ENCODE measurements at regions not wholly inside any gene's neighbourhood (a gene's known extent, or its start where the extent isn't known, plus 50 kb on each side); places are given as distances from the start of the nearest gene placed in this dataset.
"Not testable (repeated sequence)": the region's sequence is repeated elsewhere in the genome, so short reads cannot be mapped to it uniquely, and the experiment has no call there.

DNA sequence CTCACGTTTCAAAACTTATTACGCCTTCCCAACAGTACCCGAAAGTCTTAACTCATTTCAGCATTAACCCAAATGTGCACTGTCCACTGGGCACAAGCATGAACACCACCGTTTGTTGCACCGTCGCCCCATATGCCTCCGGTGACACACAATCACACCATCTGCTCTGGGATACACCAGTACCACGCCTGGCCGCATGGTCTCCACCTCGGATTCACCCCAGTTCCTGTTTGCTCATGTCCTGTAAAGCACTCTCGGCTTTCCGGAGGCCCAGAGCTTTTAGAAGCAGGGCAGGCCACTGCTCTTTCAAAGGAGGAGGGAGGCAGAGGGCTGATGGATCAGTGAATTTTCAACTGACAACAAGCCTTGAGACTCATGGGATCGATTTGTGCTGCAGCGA is 1570.0 kb upstream of the DEFB115 start:
- no peak for DNase-seq (ENCODE audit: low read depth in 2 of 2)

DNA sequence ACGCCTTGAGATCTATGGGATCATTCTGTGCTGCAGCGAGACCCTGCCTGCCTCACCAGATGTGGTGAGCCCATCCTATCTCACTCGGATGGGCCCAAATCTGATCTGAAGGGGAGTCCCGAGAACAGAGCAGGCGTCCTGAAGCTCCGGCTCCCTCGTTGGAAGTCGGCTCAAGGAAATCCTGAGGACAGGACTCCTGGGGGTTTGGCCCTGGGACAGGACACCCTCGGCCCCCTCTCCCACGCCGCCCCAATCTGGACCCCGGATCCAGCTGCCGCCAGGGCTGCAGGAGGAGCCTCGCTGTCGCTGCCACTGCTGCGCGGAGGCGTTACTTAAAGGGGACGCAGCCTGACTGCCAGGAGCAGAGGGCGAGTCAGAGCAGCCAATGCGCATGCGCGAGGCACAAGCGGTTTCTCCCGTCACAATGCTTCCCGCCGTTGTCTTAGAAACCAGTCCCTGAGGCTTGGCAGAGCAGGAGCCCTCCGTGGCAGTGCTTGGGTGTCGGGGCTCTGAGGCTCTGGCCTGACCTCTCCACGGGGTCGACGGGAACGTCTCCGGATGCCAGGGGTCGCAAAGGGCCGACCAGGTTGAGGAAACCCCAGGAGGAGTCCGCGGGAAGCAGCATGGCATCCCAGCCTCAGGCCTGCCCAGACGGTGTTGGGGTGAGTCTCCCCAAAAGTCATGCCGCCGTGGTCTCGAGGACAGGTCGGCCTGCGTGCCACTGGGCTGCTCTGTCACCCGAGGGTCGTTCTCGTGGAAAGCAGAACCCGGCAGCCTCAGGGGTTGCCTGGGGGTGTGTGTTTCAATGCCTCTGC is 1567.8 kb upstream of the DEFB115 start:
- no peak for DNase-seq (ENCODE audit: low read depth in 2 of 2)

DNA sequence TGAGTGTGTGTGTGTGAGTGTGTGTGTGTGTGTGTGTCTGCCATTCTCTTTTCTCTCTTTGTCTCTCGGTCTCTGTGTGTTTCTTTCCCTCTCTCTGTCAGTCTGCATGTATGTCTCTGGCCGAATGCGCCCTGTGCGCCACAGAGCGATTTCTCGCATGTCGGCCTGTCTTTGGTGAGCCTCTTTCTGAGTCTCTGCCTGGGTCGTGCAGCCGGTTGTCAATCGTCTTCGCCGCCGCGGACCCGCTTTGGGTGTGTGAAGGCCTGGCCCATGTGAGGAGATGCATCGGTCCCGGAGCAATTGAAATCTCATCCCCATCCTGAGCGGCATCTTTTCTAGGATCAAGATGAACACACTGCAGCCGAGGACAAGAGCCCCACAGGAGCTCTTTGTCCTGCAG is 1567.2 kb upstream of the DEFB115 start:
- no peak for DNase-seq (ENCODE audit: low read depth in 2 of 2)

DNA sequence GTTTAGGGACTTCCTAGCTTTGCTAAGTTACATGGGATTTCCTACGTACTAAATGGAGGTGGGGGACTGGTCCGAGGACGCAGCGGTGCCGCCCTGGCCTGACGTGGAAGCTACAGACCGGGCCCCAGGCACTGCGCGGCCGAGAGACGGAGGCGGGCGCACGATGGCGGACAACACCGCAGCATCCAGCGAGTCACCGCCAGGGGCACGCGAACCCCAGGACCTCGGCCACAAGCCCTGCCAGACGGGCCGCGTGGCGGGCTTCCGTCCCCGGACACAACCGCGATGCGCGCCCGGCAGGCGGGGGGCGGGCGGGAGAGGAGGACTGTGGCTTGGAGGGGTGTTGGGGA is 1516.9 kb upstream of the DEFB115 start:
- no peak for DNase-seq (ENCODE audit: low read depth in 2 of 2)

GRCh38 chr20:29740951-29741593 is 1516.4 kb upstream of the DEFB115 start:
- no peak for DNase-seq (ENCODE audit: low read depth in 2 of 2)

DNA sequence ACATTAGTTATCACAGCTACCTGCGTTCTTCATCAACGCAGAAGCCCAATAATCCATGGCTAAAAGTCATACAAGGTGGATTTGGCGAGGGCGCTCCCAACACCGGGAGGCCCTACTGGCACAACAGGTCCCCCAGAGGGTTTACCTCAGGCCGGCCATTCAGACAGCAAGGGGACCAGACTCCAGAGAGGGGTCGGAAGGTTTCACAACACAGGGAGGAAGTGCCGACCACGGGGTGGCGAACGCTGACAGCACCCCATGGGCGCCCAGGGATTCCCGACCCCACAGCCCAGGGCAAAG is 1515.9 kb upstream of the DEFB115 start:
- DNase-seq (ENCODE audit: low read depth in 2 of 2) = no peak

DNA sequence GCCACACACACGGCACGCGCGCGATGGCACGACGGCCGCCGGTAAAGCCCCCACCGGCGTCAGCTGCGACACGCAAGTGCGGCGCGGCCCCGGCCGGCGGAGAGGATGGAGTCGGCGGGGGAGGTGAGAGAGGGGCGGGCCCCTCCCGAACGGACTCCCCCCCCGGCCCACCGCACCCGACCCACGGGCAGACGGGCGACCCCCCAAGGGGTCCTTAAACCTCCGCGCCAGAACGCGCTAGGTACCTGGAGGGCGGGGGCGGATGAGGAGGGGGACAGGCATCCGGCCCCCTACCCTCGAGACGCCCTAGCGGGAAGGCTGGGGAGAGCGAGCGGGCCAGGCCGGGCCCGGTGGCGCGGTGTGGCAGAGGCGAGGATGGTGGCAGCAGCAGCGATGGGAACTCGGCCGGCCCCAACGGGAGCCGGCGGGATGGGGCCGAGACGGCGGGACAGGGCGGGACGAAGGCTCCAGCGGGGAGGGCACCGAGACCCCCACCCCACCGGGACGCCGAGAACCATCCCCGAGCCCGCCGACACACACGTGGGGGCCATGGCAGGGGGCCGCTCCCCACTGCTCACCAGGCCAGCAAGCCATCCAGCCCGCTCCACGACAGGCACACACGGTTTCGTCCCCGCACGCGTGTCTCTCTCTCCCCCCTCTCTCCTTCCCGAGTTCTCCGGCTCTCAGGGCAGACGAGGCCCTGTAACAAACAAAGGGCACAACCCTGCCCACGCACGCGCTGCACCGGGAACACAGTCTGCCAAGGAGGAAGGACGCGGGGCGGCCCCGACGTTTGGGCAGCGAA is 1515.4 kb upstream of the DEFB115 start:
- DNase-seq (ENCODE audit: low read depth in 2 of 2) = no peak

GRCh38 chr20:29742699-29743100 is 1514.8 kb upstream of the DEFB115 start:
- DNase-seq (ENCODE audit: low read depth in 2 of 2) = no peak

GRCh38 chr20:29743101-29743931 is 1514.1 kb upstream of the DEFB115 start:
- no peak for DNase-seq (ENCODE audit: low read depth in 2 of 2)

GRCh38 chr20:29744071-29744470 is 1513.4 kb upstream of the DEFB115 start:
- DNase-seq (ENCODE audit: low read depth in 2 of 2) = no peak

DNA sequence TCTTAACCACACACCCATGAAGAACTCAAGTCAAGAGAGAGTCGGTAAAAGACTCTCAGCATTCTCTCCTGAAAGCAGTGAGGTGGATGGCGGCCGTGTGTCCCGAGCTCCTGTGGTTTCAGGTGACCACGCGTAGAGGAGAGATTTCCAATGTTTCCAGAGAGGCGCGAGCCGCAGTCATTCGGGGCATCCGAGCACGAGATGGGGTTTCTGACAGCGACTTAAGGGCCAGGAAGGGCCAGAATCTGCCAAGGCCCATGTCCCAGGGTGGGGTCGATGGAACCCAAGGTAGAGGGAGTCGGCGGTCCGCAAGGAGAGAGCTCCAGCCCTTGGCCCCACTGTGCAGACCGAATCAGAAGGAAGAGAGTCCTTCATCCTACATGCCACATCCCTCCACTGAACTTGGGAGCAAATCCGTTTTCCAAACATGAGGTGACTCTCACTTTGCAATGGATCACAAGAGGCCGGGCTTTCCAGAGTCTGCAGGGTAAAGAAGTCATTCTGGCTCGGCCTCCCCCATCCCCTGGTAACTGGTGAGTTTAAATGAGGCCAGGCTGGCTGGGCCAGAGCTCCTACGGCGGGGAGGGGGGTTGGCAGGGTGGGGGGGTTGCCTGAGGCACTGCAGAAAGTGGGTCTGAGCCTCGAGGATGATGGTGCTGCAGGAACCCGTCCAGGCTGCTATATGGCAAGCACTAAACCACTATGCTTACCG is 1511.8 kb upstream of the DEFB115 start:
- DNase-seq (ENCODE audit: low read depth in 2 of 2) = not testable (repeated sequence)

DNA sequence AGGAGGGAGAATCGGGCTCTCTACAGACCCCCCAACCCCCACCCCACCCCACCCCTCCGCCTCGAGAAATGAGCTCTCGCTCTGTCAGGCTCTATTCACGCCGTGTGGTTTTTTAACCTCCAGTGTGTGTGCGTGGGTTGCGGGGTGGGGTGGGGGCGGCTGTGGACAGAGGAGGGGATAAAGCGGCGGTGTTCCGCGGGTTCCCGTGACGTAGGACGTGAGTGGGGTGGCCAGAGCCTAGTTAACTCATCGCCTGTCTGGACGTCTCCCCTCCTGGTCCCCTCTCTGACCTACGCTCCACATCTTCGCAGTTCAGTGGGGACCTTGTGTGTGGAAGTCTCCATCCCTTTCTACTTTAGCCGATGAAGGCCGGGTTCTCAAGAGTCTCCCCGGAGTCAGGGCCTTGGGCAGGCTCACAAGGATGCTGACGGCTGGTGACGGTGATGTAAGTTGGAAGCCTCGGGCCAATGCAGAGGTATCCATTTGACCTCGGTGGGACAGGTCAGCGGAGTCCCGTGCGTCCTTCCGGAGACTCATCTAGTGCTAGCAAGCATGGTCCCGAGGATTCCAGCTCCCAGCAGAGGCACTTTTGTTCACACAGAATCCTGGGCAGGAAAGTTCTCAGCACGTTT is 1507.1 kb upstream of the DEFB115 start:
- DNase-seq (ENCODE audit: low read depth in 2 of 2) = no peak

DNA sequence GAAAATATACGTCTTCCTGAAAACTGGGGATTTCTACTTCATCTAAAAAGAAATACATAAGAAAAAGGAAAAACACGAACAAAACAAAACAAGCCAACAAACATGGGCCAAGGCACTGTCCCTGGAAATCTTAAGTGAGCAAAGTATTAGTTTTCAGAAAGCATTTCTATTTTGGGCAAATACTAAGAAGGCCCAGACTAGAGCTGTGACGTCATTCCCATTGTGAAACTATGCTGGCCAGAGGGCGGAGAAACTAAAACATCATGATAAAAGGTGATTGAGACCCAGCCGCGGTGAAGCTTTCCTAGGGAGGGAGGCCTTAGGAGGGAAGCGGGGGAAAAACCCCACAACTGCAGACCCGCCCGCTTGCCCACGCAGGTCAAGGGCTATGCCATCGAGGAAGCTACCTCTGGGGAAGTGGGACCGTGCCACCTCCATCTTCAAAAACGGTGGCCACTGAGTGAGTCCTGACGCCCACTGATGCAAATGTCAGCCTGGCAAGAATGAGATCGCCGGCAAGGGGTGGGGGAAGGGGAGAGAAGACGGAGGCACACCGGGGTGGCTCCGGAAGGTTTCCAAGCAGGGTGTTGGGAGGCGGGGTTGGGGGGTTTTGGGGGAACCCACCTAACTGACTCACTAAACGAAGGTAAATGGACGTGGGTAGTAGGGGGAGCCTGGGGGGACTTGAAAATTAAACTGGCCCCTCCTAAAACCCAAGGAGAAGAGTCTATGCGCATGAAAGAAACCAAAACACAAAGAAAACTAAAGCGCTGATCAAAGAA is 1504.6 kb upstream of the DEFB115 start:
- not testable (repeated sequence) for DNase-seq (ENCODE audit: low read depth in 2 of 2)

DNA sequence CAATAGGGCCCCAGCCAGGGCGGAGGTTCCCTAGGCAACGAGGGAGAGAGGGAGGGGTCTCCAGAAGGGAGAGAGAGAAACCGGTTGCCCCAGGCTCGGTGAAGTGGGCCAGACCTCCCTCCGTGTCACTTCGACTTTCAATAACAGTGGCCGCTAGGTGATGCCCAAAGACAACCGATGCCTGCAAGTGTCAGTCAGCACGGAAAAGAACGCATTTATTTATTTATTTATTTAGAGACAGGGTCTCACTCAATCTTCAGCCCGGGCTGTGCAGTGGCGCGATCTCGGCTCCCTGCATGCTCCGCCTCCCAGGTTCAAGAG is 1504.1 kb upstream of the DEFB115 start:
- not testable (repeated sequence) for DNase-seq (ENCODE audit: low read depth in 2 of 2)

GRCh38 chr20:29753879-29754278 is 1503.6 kb upstream of the DEFB115 start:
- not testable (repeated sequence) for DNase-seq (ENCODE audit: low read depth in 2 of 2)

DNA sequence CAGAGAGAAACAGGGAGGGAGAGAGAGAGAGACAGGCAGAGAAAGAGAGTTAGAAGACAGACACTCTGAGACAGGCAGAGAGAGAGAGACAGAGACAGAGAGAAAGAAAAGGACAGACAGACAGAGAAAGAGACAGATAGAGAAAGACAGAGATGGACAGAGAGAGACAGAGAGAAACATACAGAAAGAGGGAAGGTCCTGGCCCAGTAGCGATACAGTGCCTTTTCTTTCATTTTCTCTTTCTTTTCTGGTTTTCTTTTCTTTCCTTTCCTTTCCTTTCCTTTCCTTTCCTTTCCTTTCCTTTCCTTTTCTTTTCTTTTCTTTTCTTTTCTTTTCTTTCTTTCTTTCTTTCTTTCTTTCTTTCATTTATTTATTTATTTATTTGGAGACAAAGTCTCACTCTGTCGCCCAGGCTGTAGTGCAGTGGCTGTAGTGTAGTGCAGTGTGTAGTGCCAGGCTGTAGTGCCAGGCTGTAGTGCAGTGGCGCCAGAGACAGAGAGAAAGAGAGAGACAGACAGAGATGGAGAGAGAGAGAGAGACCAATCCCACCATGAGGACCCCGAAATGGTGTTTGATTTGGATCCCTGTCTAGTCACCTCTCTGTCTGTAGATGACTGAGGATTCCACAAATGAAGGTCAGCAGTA is 1501.5 kb upstream of the DEFB115 start:
- not testable (repeated sequence) for DNase-seq (ENCODE audit: low read depth in 2 of 2)

DNA sequence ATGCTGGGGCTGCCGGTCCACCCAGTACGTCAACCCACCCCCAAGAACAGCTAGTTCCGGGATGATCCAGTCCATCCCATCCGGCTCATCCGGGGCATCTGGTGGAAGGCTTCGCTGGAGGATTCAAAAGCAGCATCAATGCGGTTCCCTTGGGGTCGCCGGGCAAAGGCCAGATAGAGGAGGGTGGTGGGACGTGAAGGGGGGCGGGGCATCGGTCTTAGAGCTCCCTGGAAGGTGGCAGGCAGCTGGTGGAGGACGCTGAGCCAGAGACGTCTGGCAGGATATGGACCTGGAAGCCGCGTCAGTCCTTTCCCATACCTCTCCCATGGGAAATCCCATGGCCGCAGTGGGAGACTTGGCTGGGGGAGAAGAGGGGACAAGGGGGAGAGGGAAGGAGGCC is 1500.8 kb upstream of the DEFB115 start:
- DNase-seq (ENCODE audit: low read depth in 2 of 2) = no peak

DNA sequence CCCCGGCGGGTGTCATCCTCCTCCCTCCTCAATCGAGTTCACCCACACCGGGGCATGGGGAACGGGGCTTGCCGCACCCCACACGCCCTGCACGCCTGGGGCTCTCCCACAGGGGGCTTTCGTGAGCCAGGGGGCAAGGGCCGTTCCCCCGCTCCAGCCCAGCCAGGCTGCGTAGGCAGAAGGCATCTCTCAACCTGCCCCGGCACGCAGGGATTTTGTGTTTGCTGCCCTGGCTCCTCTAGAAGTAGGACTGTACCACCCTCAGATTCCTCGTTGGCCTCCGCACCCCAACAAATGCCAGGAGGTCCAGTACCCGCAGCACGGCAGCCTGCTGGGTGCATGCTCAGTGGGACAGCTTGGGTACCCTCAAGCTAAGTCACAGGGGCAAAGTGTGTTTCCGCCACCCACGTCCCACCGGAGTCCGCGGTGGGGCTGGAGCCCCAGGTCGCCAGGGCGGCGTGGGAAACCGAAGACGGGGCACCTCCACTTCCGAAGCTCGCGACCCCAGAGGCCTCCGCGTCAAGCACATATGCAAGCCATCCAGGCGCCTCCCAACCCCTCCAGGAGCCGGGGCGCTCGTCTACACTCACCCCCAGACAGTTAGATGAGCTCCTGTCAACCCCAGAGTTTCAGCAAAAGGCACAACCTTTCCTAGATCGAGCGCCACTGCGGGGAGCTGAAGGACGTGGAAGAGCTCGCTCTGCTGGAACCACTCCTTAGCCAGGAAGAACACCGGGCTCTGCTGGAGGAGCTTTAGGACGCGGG is 1495.7 kb upstream of the DEFB115 start:
- DNase-seq (ENCODE audit: low read depth in 2 of 2) = not testable (repeated sequence)

GRCh38 chr20:29762620-29763019 is 1494.8 kb upstream of the DEFB115 start:
- DNase-seq (ENCODE audit: low read depth in 2 of 2) = no peak

Measured in stimulated activated CD8-positive, alpha-beta memory T cell treated with anti-CD3 and anti-CD28 coated beads, Interleukin-2, amount 100 ng/mL, for 1 hour (primary cell).